Stimulated activated CD8-positive, alpha-beta memory T cell treated with anti-CD3 and anti-CD28 coated beads, Interleukin-7, amount 100 ng/mL, for 24 hours (primary cell): ENCODE measurements at regions not wholly inside any gene's neighbourhood (a gene's known extent, or its start where the extent isn't known, plus 50 kb on each side); places are given as distances from the start of the nearest gene placed in this dataset.
"Not testable (repeated sequence)": the region's sequence is repeated elsewhere in the genome, so short reads cannot be mapped to it uniquely, and the experiment has no call there.

Experiments used
- DNase-seq: peaks from one replicate; pipeline ENCODE4 v3.0.0-alpha.2; 2020; ENCODE audit warnings: low read depth

DNA sequence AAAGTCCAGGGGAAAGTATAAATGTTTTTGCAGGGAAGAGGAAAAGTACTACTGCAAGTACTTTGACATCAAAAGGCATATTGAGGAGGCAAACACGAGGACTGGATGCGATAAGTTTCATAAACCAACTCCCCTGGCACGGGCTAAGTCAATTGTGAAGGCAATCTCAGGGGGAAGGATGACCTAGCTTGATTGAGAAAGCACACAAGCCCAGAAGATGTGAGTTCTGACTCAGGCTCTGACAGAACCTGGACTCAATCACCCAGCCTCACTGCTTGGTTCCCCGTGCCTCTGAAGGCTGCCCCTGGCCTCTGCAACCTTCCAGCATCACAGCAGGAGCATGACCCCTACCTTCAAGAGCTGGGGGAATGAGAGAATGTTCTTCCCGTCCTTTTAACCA, 93.2 kb upstream of the ZNF438 start:
- DNase-seq = no peak

DNA sequence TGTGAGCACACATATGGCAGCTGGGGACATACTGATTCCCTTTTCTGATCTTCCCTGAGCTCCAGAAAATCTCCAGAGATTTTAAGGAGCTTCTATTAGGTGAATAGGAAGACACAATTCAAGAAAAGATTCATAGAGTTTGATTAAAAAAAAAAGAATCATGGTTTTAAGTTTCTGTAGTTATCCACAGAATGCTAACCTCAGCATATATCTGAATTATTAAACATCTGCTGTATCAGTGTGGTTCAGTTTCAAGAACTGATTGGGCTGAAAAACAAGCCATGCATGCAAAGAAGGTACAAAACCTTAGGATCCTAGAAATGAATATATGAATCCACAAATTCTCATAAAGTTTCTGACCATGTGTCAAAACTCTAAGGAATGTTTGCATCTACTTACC, 94.1 kb upstream of the ZNF438 start:
- no peak for DNase-seq

DNA sequence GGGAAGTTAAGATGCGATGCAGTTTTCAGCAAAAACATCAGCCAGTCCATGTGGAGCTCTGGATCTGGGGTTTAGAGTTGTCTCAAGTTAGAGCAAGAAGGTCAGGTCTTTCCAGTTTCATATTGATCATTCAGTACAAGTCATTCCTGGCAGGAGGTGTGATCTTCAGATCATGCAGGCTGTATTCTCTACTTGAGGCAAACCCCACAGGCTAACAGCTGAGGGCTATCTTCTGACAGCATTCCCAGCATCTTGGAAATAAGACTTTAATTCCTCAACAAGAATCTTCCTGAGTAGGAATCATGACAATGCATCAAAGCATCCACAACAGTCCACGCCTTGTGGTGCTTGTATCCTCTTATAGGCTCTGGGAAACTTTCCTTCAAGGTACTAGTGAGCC, 94.9 kb upstream of the ZNF438 start:
- DNase-seq = no peak

DNA sequence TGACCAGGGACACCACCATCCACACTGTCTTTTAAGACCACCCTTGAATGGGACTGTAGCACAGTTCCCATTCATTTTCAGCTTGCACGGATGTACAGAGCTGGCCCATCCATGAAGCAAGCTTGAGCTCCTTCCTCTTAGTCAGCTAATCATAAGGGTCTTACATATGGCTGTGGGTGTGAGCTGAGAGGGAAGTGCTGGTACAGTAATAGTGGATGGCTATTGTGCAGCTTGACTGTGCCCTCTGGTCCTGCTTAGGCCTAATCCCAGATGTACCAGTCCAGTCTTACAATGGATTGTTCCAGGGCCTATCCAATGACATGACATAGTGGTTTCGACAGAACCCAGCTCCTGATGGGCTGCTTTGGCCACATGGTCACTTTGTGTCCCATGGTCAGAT, 96.9 kb upstream of the ZNF438 start:
- DNase-seq = no peak

DNA sequence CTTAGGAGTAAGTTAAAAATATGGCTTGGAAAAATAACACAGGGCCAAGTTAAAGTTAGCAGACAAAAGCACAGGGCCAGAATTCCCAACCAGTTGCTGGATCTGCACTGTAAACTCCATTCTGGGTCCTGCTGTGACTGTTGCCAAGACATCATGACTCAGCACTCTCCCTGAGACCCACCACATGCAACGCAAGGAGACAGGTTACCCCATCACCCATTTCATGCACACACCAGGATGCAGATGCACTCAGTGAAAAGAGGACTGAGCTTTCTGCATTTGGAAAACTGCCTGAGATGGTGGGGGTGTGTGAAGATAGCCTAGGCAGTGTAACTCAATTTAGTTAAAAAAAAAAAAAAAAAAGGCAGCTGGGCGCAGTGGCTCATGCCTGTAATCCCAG, 97.6 kb upstream of the ZNF438 start:
- DNase-seq = no peak

DNA sequence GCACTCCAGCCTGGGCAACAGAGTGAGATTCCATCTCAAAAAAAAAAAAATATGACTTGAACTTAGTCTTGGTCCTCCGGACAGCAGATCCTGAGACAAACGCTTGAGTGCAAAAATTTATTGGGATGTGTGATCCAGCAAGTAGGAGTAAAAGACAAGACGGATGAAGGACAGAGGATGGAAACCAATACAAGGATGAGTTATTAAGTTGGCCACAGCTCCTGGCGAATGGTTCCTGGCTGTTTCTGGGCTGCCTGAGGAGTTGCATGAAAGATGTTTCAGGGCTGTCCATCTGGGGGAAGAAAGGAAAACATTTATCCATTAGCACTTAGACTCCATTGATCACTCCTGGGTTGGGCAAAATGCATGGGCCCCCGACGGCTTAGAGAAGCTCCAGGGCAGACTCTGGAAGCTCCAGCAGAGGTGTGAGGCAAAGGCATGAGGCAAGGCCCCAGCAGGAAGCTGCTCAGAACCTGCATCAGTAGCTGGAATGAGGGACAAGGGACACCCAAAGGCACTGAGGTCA, 98.3 kb upstream of the ZNF438 start:
- DNase-seq = no peak

DNA sequence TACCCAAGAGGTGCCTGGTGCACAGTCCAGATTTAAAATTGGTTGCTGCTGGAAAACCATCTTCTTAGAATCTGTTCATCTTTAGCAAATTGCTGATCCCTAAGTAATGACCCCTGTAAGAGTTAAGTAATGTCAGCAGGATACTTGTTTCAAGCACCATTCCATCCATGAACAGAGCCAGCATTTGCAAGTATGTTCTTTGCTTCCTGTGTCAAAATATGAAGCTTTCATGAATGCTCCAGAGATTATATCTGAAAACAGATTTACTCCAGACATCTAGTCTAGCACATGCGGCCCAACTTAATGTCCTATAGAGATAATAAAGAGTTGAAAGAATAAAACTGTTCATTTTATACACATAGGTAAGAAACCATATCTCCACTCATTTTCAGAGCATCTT, 98.7 kb upstream of the ZNF438 start:
- no peak for DNase-seq

DNA sequence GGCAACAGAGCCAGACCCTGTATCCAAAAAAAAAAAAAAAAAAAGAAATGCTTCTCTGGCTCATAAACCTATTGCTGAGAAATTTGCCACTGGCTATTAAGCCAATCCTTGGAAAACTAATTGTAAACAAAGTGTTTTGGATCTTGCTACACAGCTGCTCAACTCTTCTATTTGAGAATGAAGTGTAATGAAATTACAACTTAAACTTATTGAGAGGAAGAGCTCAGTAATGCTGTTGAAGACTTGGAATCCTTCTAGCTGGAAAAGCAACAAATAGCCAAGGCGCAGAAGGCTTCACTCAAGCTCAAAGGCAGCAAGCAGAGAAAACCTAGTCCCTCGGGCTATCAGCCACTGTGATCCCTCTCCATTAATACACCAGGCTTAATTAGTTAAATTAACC, 99.6 kb upstream of the ZNF438 start:
- no peak for DNase-seq

DNA sequence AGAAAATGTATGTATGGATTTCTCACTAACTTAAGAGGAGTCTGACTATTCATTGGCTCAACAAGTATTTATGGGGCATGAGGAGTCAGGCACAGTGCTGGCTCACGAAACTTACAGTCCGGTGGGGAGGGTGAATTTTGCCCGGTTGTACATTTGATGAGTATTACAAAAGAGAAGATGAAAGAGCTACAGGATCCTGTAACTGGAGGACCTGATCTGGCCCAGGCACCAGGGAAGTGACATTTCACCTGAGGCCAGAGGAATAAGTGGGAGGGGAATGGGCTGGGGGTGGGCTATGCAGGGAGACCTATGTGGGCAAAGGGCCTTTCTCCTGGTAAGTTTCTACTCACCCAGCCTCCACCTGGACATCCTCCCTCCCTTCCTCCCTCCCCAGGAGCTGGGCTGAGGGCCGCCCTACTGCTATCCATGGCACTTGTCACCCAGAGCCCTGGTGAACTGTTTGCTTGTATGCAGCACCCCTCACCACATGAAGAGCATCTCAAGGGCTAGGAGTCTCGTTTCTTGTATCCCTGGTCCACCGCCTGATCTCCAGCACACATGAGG, 101.1 kb upstream of the ZNF438 start:
- DNase-seq = no peak

DNA sequence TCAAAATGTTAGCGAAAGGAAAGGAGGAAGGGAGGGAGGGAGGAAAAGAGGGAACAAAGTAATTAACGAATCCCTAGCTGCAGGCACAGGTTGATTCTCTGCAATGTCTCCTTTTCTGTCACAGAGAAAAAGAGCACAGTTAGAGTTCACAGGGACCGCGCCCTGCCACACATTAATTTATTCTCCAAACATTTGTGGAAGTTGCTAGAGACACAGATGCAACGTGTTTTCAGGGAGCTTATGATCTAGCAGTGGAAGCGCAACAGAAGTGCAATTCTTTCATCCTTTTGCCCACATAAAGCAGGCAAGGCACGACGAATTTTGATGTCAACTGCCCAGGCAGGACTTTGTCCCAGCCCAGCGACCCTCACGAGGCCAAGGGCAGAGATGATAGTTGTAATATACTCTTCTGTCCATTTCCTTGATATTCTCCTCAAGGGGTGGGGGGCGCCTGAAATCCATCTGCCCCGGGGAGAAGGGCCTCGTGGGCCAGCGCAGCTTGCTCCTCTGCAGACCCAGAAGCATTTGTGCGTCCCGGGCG, 101.7 kb upstream of the ZNF438 start:
- no peak for DNase-seq

DNA sequence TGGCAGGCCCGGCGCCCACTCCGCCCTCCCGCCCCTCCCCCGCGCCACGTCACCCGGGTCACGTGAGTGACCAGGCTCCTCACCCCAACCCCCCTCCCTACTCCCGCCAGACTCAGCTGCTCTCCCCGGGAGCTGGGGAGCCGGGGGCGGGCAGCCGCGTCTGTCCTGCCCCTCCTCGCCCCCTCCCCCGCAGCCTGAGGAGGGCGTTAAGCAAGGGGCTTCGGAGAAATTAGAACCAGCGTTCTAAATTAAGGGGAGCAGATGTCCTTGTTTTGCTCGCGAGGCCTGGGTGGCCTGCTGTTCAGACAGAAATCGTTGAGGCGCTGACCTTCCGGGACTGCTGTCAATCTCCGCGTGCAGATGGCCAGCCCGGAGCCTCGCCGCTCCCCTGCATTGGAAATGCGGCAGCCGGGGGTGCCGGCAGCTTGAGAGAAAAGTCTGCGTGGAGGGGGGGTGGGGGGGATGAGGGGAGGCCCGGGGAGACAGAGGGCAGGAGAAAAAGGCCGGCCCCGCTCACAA, 102.2 kb upstream of the ZNF438 start:
- DNase-seq = peak; percentile 56

DNA sequence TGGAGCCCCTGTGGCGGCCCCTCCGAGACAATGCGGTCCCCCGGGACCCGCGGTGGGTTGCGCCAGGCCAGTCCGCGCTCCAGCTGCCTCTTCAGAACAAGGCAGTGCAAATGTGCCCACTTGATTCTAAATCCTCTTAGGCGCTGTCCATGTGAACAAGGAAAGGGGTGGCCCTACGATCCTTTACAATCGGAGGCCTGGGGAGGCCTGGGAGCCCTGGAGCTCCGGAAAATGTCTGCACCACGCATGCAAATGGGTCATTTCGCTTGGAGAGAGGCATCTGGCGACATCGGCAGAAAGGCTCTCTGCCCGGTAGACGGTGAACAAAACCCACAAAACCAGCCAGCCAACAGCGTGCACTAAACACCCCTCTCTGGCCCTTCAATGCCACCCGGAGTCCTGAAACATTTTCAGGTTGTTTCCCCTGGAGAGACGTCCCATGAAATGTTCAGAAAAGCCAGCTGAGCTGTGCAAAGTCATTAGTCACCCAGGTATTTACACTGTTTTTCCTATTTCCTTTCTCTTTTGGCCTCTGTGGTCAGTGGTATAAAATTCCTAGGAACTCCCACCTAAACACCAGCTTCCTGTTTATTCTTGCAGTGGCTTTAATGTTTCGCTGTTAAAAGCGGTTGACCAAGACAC, 102.8 kb upstream of the ZNF438 start:
- DNase-seq = no peak

DNA sequence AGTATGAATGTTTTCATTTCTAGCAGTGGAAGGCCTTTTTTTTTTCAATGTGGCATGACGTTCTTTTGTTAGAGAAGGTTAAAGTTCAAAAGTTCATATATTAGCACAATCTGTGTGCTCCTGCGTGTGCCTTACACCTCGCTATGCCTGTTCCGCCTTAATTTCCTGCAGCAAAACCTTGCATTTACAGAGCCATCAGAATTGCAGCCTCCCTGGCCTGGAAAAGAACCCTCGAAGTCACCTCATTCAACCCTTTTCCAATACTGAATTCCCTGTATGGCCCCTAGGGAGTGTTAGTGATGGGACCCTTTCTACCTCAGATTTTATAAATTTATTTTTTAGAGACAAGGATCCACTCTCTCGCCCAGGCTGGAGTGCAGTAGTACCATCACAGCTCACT, 103.5 kb upstream of the ZNF438 start:
- no peak for DNase-seq

DNA sequence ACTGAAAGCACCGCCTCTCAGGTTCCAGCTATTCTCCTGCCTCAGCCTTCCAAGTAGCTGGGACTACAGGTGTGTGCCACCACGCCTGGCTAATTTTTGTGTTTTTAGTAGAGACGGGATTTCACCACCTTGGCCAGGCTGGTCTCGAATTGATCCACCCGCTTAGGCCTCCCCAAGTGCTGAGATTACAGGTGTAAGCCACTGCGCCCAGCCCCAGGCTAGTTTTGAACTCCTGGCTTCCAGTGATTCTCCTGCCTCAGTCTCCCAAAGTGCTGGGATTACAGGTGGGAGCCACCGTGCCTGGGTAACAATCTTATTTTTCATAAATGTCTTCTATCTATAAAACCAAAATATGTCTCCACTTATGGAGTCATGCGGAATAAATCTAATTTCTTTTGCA, 104.1 kb upstream of the ZNF438 start:
- not testable (repeated sequence) for DNase-seq

DNA sequence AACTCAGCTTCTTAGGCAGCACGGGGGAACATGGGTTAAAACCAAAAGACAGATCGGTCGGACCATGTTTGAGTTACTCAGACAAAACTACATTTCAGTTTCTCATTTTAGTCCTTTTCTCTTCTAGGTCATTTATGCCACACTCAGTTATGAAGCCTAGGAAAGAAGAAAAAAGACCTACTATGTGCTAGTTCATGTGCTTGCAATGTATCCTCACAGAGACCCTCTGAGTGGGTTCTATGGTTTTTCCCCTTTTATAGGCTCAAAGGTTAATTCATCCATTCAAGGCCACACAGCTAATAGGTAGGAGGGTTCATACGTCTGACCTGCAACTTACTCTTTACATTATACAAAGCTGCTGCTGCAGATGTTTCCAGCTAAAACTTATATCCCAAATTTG, 104.7 kb upstream of the ZNF438 start:
- no peak for DNase-seq

DNA sequence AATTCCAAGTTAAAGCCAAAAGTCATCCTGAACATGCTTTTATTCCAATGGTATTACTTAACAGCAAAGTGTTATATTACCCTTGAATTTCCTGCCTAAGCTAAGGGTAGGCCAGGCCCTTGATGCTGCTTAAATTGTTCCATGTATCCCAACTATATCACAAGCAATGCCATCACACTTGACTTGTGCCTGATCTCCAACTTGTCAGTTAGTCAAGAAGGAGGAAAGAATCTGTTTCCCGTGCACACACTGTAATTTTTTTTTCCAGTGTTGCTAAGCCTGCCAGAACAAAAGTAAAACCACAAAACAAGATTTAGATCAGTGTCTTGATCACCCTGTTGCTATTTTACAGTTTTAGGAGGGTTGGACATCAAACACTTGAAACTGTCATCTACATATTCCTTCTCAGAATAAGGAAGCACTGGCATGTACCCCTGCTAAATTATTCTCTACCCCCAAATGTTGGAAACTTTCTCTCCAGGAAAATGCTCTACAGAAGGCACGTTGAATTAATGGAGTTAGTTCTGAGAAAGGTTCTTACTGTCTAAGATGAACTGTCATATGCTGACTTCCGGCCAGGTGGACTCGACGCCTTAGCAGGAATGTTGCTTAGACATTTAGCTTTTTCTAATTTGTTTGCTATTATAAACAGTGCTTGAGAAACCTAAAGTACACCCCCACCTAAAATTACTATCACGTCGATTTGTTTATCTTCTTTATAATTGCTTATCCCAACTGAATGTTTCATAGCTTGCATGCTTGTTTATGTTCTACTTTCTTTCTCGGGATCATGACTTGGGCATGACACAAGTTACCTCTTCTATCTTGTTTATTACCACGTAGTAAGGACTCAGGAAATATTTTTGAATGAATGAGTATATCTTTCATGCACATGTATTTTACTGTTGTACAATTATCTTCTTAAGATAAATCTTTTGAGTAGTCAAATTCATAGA, 105.5 kb upstream of the ZNF438 start:
- no peak for DNase-seq

DNA sequence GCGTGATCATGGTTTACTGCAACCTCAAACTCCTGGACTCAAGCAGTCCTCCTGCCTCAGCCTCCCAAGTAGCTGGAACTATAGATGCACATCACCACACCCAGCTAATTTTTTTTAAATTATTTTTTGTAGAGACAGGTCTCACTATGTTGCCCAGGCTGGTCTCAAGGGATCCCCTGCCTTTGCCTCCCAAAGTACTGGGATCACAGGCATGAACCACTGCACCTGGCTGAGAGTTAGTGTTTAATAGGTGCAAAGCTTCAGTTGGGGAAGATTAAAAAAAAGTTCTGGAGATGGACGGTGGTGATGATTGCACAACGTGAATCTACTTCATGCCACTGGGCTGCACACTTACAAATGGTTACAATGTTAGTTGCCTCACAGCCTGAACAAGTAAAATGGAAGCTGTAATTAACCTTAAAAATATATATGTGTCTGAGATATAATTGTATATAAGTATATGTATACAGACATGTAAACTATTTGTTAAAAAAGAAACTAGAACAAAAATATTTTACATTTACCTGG, 106.4 kb upstream of the ZNF438 start:
- no peak for DNase-seq

DNA sequence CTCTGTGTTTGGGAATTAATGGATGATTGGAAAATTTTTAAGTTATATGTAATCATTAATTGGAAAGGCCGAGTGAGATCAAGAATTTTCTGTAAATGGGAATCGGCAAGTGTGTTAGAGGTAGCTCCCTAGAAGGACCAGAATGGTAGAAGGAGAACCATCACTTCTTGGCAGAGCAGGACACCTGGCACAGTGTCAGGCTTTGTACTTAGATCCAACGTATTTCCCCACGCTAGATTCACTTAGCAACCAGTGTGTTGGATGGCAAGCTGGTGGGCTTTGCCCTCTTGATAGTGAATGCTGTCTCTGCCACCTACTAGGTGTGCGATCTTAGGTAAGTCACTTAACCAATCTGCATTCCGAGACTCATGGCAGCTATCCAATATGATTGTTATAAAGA, 107.8 kb upstream of the ZNF438 start:
- DNase-seq = no peak

DNA sequence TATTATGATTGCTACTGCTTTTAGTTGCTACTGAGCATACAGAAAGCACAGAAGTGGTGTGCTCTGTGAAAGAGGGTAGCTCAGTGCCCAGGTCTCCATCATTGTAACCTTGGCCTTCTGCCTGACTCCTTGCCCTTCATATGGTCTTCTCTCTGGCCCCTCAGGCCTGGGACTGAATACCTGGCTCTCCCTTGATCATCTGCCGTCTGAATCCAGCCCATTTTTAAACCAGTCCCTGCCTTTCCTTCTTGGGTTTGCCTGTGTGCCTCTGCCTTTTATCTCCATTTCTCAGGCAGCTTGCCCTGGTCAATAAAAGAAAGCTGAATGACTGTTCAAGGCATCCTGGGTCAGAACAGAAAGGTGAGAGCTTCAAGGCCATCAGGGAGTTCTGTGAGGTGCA, 109.1 kb upstream of the ZNF438 start:
- no peak for DNase-seq

DNA sequence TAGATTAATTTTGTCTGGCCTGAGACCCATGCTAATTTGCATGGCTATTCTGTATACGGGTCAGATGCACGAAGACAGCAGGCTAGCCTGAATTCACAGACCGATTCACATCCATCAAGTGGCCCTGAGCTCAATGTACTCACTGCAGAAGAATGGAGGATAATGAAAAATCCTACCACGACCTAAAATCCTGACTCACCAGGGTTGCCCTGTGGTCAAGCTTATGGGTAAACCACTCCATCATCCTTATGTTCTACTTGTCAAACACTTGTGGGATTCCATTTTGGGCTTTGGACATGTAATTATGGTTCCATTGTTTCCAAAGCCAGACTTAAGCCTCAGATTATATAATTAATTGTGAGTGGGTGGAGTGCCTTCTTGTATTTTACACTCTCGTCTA, 110.4 kb upstream of the ZNF438 start:
- no peak for DNase-seq

DNA sequence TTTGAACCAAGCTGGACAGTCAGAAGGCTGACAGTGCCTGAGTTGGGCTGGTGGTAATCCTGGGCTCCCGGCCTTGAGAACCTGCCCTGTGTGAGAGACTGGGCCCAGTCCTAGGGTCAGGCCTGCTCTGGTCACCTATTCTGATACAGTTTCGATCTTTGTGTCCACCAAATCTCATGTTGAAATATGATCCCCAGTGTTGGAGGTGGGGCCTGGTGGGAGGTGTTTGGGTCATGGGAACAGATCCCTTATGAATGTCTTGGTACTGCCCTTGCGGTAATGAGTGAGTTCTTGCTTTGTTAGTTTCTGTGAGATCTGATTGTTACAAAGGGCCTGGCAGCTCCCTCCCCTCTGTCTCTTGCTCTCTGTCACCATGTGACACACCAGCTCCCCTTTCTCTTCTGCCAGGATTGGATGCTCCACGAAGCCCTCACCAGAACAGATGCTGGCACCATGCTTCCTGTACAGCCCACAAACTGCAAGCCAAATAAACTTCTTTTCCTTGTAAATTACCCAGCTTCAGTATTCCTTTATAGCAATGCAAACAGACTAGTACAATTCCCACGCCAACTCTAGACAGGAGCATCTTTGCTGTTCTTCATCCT, 111.8 kb upstream of the ZNF438 start:
- DNase-seq = no peak

DNA sequence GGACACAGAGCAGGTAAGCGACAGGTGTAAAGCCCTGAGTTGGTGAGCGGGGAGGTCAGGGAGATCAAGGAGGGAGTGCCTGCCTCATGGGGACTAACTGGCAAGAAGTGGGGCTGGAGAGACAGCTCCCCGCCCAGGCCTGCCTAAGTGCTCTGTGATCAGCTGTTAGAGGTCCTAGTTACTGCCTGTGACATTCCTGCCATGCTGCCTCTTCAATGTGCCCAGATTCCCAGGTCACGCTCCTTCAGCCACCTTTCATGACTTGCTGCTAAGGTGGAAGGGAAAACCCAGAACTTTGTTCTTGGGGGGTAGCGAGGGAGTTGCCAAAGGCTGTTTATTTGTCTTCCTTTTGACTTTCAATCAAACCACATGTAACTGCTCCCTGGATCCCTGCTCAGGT, 114.3 kb upstream of the ZNF438 start:
- DNase-seq = no peak
